AG04450 (cell line): ENCODE measurements at regions not wholly inside any gene's neighbourhood (a gene's known extent, or its start where the extent isn't known, plus 50 kb on each side); places are given as distances from the start of the nearest gene placed in this dataset.

Source experiments
- CTCF ChIA-PET: fragments of 300-600, 350-600 bp; formaldehyde crosslinking; extraction: SDS; loops from one replicate; lab custom pipeline; 2022; ENCODE audit warnings: antibody characterized with exemption, inconsistent platforms; lab: Charles Lee
- POLR2A ChIA-PET: fragments of 350-600 bp; formaldehyde crosslinking; extraction: SDS; loops from one replicate; lab custom pipeline; 2021; ENCODE audit warnings: antibody characterized with exemption, inconsistent platforms; lab: Yijun Ruan, JAX
- DNase-seq: peaks from one replicate; pipeline ENCODE4 v3.0.0-alpha.2; 2011; ENCODE audit warnings: low read depth, low spot score
- H3K27ac ChIP-seq: one replicate; pipeline ENCODE4 v1.5.1; 2012; ENCODE audit warnings: low read depth, low read length, control low read depth
- H3K27me3 ChIP-seq: one replicate; pipeline ENCODE4 v1.6.0; 2012; ENCODE audit warnings: low read length; ENCODE audit not compliant: control insufficient read depth, insufficient read depth
- H3K4me3 ChIP-seq: 2 replicates; pipeline ENCODE4 v1.5.1; 2011; ENCODE audit warnings: mild to moderate bottlenecking, low read depth, low read length, control low read depth
- H3K9me3 ChIP-seq: 2 replicates; pipeline ENCODE4 v1.5.1; 2012; ENCODE audit warnings: low read length; ENCODE audit not compliant: control insufficient read depth, insufficient read depth
- CTCF ChIP-seq: IDR thresholded peaks from 2 replicates; pipeline ENCODE4 v1.5.1; 2011; ENCODE audit warnings: low read depth, low read length, control low read depth, inconsistent platforms

- DNase-seq: no peak
- POLR2A ChIA-PET: no interaction called here
- Histone ChIP-seq H3K9me3 (peaks cover 11% of the 10 kb centered on the region; the same call in 1 of the 2 replicates), H3K27me3 (no peaks in the 10 kb centered on the region), H3K4me3 (no peak overlapping the region), H3K27ac (no peak overlapping the region)
- TF ChIP-seq CTCF: no peak
- CTCF ChIA-PET: interaction anchor here (2.4 kb wide), 1 partner anchor 12 kb away, joined by 7 read pairs; no protein-coding TSS in a partner anchor
These were observed 146.4 kb downstream of the ACTR3B start for GRCh38 chr7:152905949-152906348.

- DNase-seq: no peak
- Histone ChIP-seq H3K9me3 (peaks cover 18% of the 10 kb centered on the region; the same call in 1 of the 2 replicates), H3K27me3 (no peaks in the 10 kb centered on the region), H3K27ac (no peak overlapping the region), H3K4me3 (no peak overlapping the region)
- ChIA-PET CTCF (interaction anchor here (0.6 kb wide), 1 partner anchor 186 kb away, joined by 4 read pairs; no protein-coding TSS in a partner anchor), POLR2A (no interaction called here)
- no peak for TF ChIP-seq CTCF
These were observed 147.7 kb downstream of the ACTR3B start for GRCh38 chr7:152907042-152907761.

GRCh38 chr7:152909280-152909679 lies 149.7 kb downstream of the ACTR3B start:
- no peak for TF ChIP-seq CTCF
- DNase-seq: no peak
- Histone ChIP-seq H3K27ac (no peak overlapping the region), H3K27me3 (no peaks in the 10 kb centered on the region), H3K9me3 (peaks cover 6% of the 10 kb centered on the region), H3K4me3 (no peak overlapping the region)
- POLR2A ChIA-PET: no interaction called here
- CTCF ChIA-PET: no interaction called here

GRCh38 chr7:152909683-152910544 lies 150.4 kb downstream of the ACTR3B start:
- Histone ChIP-seq H3K4me3 (no peak overlapping the region), H3K9me3 (peaks cover 6% of the 10 kb centered on the region), H3K27ac (no peak overlapping the region), H3K27me3 (no peaks in the 10 kb centered on the region)
- no peak for DNase-seq
- POLR2A ChIA-PET: no interaction called here
- TF ChIP-seq CTCF: no peak
- CTCF ChIA-PET: no interaction called here
